Hepatocyte (in vitro differentiated cells): ENCODE measurements at regions not wholly inside any gene's neighbourhood (a gene's known extent, or its start where the extent isn't known, plus 50 kb on each side); places are given as distances from the start of the nearest gene placed in this dataset.

ENCODE experiments used
- DNase-seq: peaks from one replicate; pipeline ENCODE4 v3.0.0-alpha.2; 2016; ENCODE audit warnings: low spot score
- H2AFZ ChIP-seq: fragments of 200-600 bp; sonication (generic); 2 replicates; pipeline ENCODE4 v1.6.0; 2016; ENCODE audit warnings: antibody characterized with exemption, mild to moderate bottlenecking
- H3K27ac ChIP-seq: fragments of 200-600 bp; sonication (generic); 2 replicates; pipeline ENCODE4 v1.5.1; 2016; ENCODE audit warnings: mild to moderate bottlenecking
- H3K27me3 ChIP-seq: fragments of 200-600 bp; sonication (generic); 2 replicates; pipeline ENCODE4 v1.6.1; 2016
- H3K36me3 ChIP-seq: fragments of 200-600 bp; sonication (generic); replicated peaks from 2 replicates; pipeline ENCODE4 v1.5.1; 2016; ENCODE audit warnings: low read depth; ENCODE audit not compliant: insufficient read depth
- H3K4me1 ChIP-seq: fragments of 200-600 bp; sonication (generic); 2 replicates; pipeline ENCODE4 v1.5.1; 2016; ENCODE audit warnings: mild to moderate bottlenecking, moderate library complexity; ENCODE audit not compliant: insufficient read depth
- H3K4me2 ChIP-seq: fragments of 200-600 bp; sonication (generic); 2 replicates; pipeline ENCODE4 v1.6.0; 2016
- H3K4me3 ChIP-seq: fragments of 200-600 bp; sonication (generic); 2 replicates; pipeline ENCODE4 v1.5.1; 2016; ENCODE audit warnings: mild to moderate bottlenecking
- H3K79me2 ChIP-seq: fragments of 200-600 bp; sonication (generic); 2 replicates; pipeline ENCODE4 v1.6.0; 2017; ENCODE audit warnings: mild to moderate bottlenecking
- H3K9me2 ChIP-seq: fragments of 200-600 bp; sonication (generic); replicated peaks from 2 replicates; pipeline ENCODE4 v1.6.0; 2017; ENCODE audit warnings: mild to moderate bottlenecking; ENCODE audit not compliant: insufficient read depth
- H3K9me3 ChIP-seq: fragments of 200-600 bp; sonication (generic); 2 replicates; pipeline ENCODE4 v1.5.1; 2016; ENCODE audit warnings: low read depth, mild to moderate bottlenecking
- H4K20me1 ChIP-seq: fragments of 200-600 bp; sonication (generic); 2 replicates; pipeline ENCODE4 v1.6.0; 2016; ENCODE audit warnings: mild to moderate bottlenecking; ENCODE audit not compliant: insufficient read depth, poor library complexity, severe bottlenecking
- CTCF ChIP-seq: fragments of 200-600 bp; sonication (generic); IDR thresholded peaks from 2 replicates; pipeline ENCODE4 v1.5.1; 2016; ENCODE audit warnings: antibody characterized with exemption, mild to moderate bottlenecking; ENCODE audit not compliant: poor library complexity
- EZH2 ChIP-seq: fragments of 200-600 bp; sonication (generic); IDR thresholded peaks from 2 replicates; pipeline ENCODE4 v1.6.1; 2016; ENCODE audit warnings: antibody characterized with exemption, mild to moderate bottlenecking, borderline replicate concordance
- EZH2phosphoT487 ChIP-seq: fragments of 200-600 bp; sonication (generic); IDR thresholded peaks from one replicate; pipeline ENCODE4 v1.6.1; 2018; ENCODE audit warnings: antibody characterized with exemption, mild to moderate bottlenecking, low read depth, moderate library complexity; ENCODE audit not compliant: unreplicated experiment, severe bottlenecking
- WGBS: methylation state at CpG from one replicate; pipeline ENCODE4 v1.1.6; 2016; ENCODE audit warnings: low lambda C conversion rate; ENCODE audit errors: missing lambda C conversion rate; 5-methylcytosine and 5-hydroxymethylcytosine counted together

DNA sequence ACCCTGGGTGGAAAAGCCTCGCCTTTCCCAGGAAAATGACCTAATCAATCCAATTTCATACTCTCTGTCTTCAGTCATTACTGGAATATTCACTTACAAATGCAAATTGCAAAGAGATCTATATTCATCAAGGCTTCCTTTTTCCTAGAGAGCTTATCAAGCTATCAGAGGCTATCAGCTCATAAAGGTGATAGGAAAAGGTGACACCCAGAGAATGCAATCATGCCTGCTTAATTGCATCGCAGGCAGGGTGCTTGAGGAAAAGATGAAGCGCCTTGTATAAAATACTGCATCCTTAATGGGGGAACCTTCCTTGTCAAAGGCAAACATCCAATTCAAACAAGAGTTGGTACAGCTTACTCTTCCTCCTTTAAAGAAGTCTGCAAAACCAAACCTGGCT is 59.7 kb downstream of the SHANK2 start:
- Histone ChIP-seq H3K79me2 (no peaks in the 10 kb centered on the region), H3K27ac (no peak overlapping the region), H3K9me2 (no peaks in the 10 kb centered on the region), H4K20me1 (no peaks in the 10 kb centered on the region), H3K4me3 (no peak overlapping the region), H3K4me1 (peaks cover 6% of the 10 kb centered on the region), H3K9me3 (no peaks in the 10 kb centered on the region), H3K27me3 (no peaks in the 10 kb centered on the region), H3K4me2 (no peak overlapping the region), H3K36me3 (no peaks in the 10 kb centered on the region), H2AFZ (no peak overlapping the region)
- 78% methylated on average over 3 of the region's 3 CpGs for WGBS
- TF ChIP-seq EZH2phosphoT487, result no peak
- DNase-seq, result no peak

DNA sequence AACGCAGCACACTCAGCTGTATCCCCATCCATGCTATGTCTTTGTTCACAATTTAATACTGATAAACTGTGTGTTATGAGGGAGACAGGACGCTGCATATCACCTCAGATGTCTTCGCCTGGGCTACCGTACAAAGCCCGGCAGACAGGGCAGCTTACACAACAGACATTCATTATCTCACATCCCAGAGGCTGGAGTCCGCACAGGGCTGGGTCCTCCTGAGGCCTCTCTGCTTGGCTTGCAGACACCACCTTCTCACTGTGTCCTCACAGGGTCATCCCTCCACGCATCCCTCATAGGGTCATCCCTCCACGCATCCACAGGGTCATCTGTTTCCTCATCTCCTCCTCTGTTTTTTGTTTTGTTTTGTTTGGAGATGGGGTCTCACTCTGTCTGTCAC is 61.2 kb downstream of the SHANK2 start:
- WGBS, result 85% methylated on average over 8 of the region's 8 CpGs
- DNase-seq, result no peak

DNA sequence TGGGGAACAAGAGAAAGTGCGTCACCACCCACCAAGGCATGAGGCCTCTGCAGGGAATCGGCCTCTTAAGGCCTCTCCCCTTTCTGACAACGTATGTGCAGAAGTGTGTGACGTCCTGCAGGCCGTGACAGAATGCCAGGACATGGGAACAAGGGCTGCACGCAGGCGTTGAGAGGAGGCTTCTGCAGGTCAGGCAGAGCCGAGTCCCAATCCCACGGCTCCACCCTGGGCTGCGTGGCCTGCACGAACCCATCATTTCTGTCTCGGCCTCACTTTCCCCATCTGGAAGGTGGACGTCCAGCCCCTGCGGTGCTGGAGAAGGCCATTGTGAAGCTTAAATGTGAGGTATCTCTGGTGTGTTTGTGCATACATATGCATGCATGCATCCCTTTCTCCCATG is 61.8 kb downstream of the SHANK2 start:
- Histone ChIP-seq H3K4me2 (no peak overlapping the region), H3K9me3 (no peaks in the 10 kb centered on the region), H3K27ac (no peak overlapping the region), H3K79me2 (no peaks in the 10 kb centered on the region), H3K9me2 (no peaks in the 10 kb centered on the region), H3K4me1 (peaks cover 6% of the 10 kb centered on the region), H2AFZ (no peak overlapping the region), H3K36me3 (no peaks in the 10 kb centered on the region), H3K4me3 (no peak overlapping the region), H3K27me3 (no peaks in the 10 kb centered on the region), H4K20me1 (no peaks in the 10 kb centered on the region)
- TF ChIP-seq EZH2phosphoT487, result no peak
- TF ChIP-seq EZH2, result no peak
- TF ChIP-seq CTCF, result no peak
- WGBS, result 91% methylated on average over 12 of the region's 14 CpGs
- no peak for DNase-seq

More for the DNA sequence above, 61.2 kb downstream of the SHANK2 start:
- H3K4me3 ChIP-seq, result no peak overlapping the region
- no peaks in the 10 kb centered on the region for H3K9me2 ChIP-seq
- peaks cover 6% of the 10 kb centered on the region for H3K4me1 ChIP-seq
- no peak overlapping the region for H3K27ac ChIP-seq
- H3K4me2 ChIP-seq, result no peak overlapping the region
- no peaks in the 10 kb centered on the region for H4K20me1 ChIP-seq
- no peaks in the 10 kb centered on the region for H3K36me3 ChIP-seq
- no peaks in the 10 kb centered on the region for H3K9me3 ChIP-seq
- H3K27me3 ChIP-seq, result no peaks in the 10 kb centered on the region
- H3K79me2 ChIP-seq, result no peaks in the 10 kb centered on the region
- H2AFZ ChIP-seq, result no peak overlapping the region
- TF ChIP-seq EZH2 (no peak), CTCF (no peak), EZH2phosphoT487 (no peak)

DNA sequence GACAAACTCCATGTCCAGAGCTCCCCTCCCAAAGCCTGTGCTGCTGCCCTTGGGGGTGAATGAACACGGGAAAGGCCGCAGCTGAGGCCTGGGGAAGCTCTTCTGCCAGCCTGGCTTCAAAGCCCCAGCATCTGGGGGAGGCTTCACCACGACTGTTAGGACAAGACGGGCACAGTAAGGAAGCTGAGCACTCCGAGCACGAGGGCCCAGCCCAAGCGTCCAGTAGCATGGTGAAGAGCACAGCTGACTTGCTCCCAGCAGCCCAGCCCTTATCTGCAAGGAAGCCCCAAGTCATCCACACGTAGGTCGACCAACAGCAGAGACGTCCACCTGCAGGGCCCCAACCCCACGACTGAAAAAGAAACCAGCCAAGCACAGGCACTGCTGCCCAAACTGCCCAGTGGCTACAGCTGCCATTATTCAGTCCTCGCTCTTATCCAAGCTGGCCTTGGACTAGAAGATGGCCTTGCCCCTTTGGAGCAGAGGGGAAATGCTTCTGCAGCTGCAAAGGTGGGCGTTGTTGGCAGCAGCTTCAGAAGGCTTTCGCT is 62.5 kb downstream of the SHANK2 start:
- Histone ChIP-seq H3K27me3 (no peaks in the 10 kb centered on the region), H3K4me2 (no peak overlapping the region), H3K9me2 (no peaks in the 10 kb centered on the region), H3K27ac (no peak overlapping the region), H3K4me1 (peaks cover 5% of the 10 kb centered on the region), H3K79me2 (no peaks in the 10 kb centered on the region), H3K9me3 (no peaks in the 10 kb centered on the region), H3K36me3 (no peaks in the 10 kb centered on the region), H4K20me1 (no peaks in the 10 kb centered on the region), H2AFZ (no peak overlapping the region), H3K4me3 (no peak overlapping the region)
- DNase-seq, result no peak
- TF ChIP-seq EZH2phosphoT487, result no peak
- no peak for TF ChIP-seq CTCF
- TF ChIP-seq EZH2, result no peak
- WGBS, result 96% methylated on average over 14 of the region's 14 CpGs
